Neural cell (in vitro differentiated cells): ENCODE measurements at regions not wholly inside any gene's neighbourhood (a gene's known extent, or its start where the extent isn't known, plus 50 kb on each side); places are given as distances from the start of the nearest gene placed in this dataset.

Experiments
- H2AFZ ChIP-seq: fragments of 200-600, 300-800 bp; sonication (generic), shearing (Covaris generic); 2 replicates; pipeline ENCODE4 v1.6.0; 2014; ENCODE audit warnings: low read depth, mild to moderate bottlenecking, antibody characterized with exemption, low read length, moderate library complexity
- H3F3A ChIP-seq: fragments of 200-600 bp; shearing (Covaris generic); 2 replicates; pipeline ENCODE4 v1.6.1; 2016; ENCODE audit warnings: mild to moderate bottlenecking, moderate library complexity, mixed read lengths, antibody characterized with exemption, low read length; ENCODE audit not compliant: insufficient read depth, poor library complexity, severe bottlenecking
- H3K27ac ChIP-seq: fragments of 200-600, 300-800 bp; sonication (generic), shearing (Covaris generic); 2 replicates; pipeline ENCODE4 v1.5.1; 2014; ENCODE audit warnings: mild to moderate bottlenecking, low read length, moderate library complexity
- H3K27me3 ChIP-seq: fragments of 300-800, 200-600 bp; sonication (generic), shearing (Covaris generic); 2 replicates; pipeline ENCODE4 v1.6.0; 2014; ENCODE audit warnings: mild to moderate bottlenecking, low read depth, low read length, moderate library complexity; ENCODE audit not compliant: insufficient read depth
- H3K36me3 ChIP-seq: fragments of 300-800, 200-600 bp; sonication (generic), shearing (Covaris generic); 2 replicates; pipeline ENCODE4 v1.5.1; 2014; ENCODE audit warnings: mild to moderate bottlenecking, antibody characterized with exemption, low read length, moderate library complexity; ENCODE audit not compliant: insufficient read depth
- H3K4me2 ChIP-seq: fragments of 300-800, 200-600 bp; sonication (generic), shearing (Covaris generic); 2 replicates; pipeline ENCODE4 v1.6.0; 2014; ENCODE audit warnings: mild to moderate bottlenecking, low read length
- H3K4me3 ChIP-seq: fragments of 300-800, 200-600 bp; sonication (generic), shearing (Covaris generic); 2 replicates; pipeline ENCODE4 v1.5.1; 2014; ENCODE audit warnings: mild to moderate bottlenecking, low read length, moderate library complexity
- H3K79me2 ChIP-seq: fragments of 200-600 bp; shearing (Covaris generic); replicated peaks from 2 replicates; pipeline ENCODE4 v1.6.0; 2014; ENCODE audit warnings: mild to moderate bottlenecking, low read length, moderate library complexity; ENCODE audit not compliant: insufficient read depth
- H3K9ac ChIP-seq: fragments of 300-800, 200-600 bp; sonication (generic), shearing (Covaris generic); 2 replicates; pipeline ENCODE4 v1.6.1; 2016; ENCODE audit warnings: mild to moderate bottlenecking, low read length, mixed read lengths
- H3K9me2 ChIP-seq: fragments of 200-600 bp; shearing (Covaris generic); 2 replicates; pipeline ENCODE4 v1.6.1; 2016; ENCODE audit warnings: mild to moderate bottlenecking, low read length, mixed read lengths; ENCODE audit not compliant: insufficient read depth
- H3K9me3 ChIP-seq: fragments of 200-600, 300-800 bp; sonication (generic), shearing (Covaris generic); 2 replicates; pipeline ENCODE4 v1.6.1; 2016; ENCODE audit warnings: mild to moderate bottlenecking, mixed run types, low read length, moderate library complexity, mixed read lengths
- H4K20me1 ChIP-seq: fragments of 200-600 bp; shearing (Covaris generic); 2 replicates; pipeline ENCODE4 v1.6.1; 2016; ENCODE audit warnings: mild to moderate bottlenecking, mixed run types; ENCODE audit not compliant: insufficient read depth
- EP300 ChIP-seq: fragments of 450-650 bp; conservative IDR thresholded peaks from 2 replicates; pipeline ENCODE4 v1.6.1; 2014; ENCODE audit warnings: antibody characterized with exemption, mild to moderate bottlenecking, moderate library complexity; ENCODE audit not compliant: poor library complexity, severe bottlenecking
- EZH2 ChIP-seq: fragments of 200-600, 300-800 bp; shearing (Covaris generic), sonication (generic); IDR thresholded peaks from 2 replicates; pipeline ENCODE4 v1.6.1; 2014; ENCODE audit warnings: antibody characterized with exemption, low read length, borderline replicate concordance, mild to moderate bottlenecking; ENCODE audit not compliant: insufficient read depth, poor library complexity, severe bottlenecking
- MXI1 ChIP-seq: fragments of 450-650 bp; conservative IDR thresholded peaks from 2 replicates; pipeline ENCODE4 v1.6.1; 2014; ENCODE audit warnings: antibody characterized with exemption, mild to moderate bottlenecking; ENCODE audit not compliant: poor library complexity, severe bottlenecking
- POLR2AphosphoS5 ChIP-seq: IDR thresholded peaks from 2 replicates; pipeline ENCODE4 v1.6.1; 2012
- RAD21 ChIP-seq: fragments of 450-650 bp; conservative IDR thresholded peaks from 2 replicates; pipeline ENCODE4 v1.6.1; 2014; ENCODE audit warnings: antibody characterized with exemption, mild to moderate bottlenecking, moderate library complexity
- SMC3 ChIP-seq: fragments of 450-650 bp; conservative IDR thresholded peaks from 2 replicates; pipeline ENCODE4 v1.6.1; 2014; ENCODE audit warnings: antibody characterized with exemption, mild to moderate bottlenecking, moderate library complexity; ENCODE audit not compliant: poor library complexity
- TAF1 ChIP-seq: IDR thresholded peaks from 2 replicates; pipeline ENCODE4 v1.6.1; 2012; ENCODE audit warnings: low read depth
- TF ChIP-seq, protein P1 (sequence below): fragments of 450-650 bp; IDR thresholded peaks from 2 replicates; pipeline ENCODE4 v1.5.1; 2014; ENCODE audit warnings: antibody characterized with exemption, mild to moderate bottlenecking, moderate library complexity; ENCODE audit not compliant: poor library complexity, severe bottlenecking
- TF ChIP-seq, protein P2 (sequence below): IDR thresholded peaks from 2 replicates; pipeline ENCODE4 v1.6.1; 2012; ENCODE audit warnings: borderline replicate concordance

DNA sequence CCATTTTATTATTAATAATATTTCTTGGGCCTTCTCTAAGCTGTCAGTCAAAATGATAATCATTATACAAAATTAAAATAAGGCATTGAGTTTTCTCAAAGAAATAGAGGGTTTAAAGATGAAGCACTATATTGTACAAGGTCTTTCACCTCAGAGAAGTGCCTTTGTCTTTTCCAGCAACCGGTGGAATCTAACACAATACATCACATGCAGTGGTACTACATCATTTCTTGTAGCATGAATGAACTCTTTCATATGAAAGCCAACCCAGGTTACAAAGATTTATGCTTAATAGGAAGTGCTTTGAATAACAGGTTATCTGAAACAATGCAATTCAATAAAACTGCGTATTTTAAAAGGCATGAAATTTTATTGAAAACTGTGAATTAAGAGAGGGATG, 1620.8 kb downstream of the PCDH9 start:
- Histone ChIP-seq H3K27ac (no peak overlapping the region), H2AFZ (no peak overlapping the region), H3K9me3 (no peaks in the 10 kb centered on the region), H3F3A (no peaks in the 10 kb centered on the region), H3K4me2 (no peak overlapping the region), H3K27me3 (no peaks in the 10 kb centered on the region), H3K9ac (no peak overlapping the region), H3K4me3 (no peak overlapping the region), H3K79me2 (no peaks in the 10 kb centered on the region), H3K9me2 (no peaks in the 10 kb centered on the region), H4K20me1 (no peaks in the 10 kb centered on the region), H3K36me3 (no peaks in the 10 kb centered on the region)
- TF ChIP-seq, protein P1, sequence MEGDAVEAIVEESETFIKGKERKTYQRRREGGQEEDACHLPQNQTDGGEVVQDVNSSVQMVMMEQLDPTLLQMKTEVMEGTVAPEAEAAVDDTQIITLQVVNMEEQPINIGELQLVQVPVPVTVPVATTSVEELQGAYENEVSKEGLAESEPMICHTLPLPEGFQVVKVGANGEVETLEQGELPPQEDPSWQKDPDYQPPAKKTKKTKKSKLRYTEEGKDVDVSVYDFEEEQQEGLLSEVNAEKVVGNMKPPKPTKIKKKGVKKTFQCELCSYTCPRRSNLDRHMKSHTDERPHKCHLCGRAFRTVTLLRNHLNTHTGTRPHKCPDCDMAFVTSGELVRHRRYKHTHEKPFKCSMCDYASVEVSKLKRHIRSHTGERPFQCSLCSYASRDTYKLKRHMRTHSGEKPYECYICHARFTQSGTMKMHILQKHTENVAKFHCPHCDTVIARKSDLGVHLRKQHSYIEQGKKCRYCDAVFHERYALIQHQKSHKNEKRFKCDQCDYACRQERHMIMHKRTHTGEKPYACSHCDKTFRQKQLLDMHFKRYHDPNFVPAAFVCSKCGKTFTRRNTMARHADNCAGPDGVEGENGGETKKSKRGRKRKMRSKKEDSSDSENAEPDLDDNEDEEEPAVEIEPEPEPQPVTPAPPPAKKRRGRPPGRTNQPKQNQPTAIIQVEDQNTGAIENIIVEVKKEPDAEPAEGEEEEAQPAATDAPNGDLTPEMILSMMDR, result no peak
- TF ChIP-seq SMC3 (no peak), EZH2 (no peak), MXI1 (no peak), TAF1 (no peak), RAD21 (no peak), EP300 (no peak), POLR2AphosphoS5 (no peak)
- TF ChIP-seq, protein P2, sequence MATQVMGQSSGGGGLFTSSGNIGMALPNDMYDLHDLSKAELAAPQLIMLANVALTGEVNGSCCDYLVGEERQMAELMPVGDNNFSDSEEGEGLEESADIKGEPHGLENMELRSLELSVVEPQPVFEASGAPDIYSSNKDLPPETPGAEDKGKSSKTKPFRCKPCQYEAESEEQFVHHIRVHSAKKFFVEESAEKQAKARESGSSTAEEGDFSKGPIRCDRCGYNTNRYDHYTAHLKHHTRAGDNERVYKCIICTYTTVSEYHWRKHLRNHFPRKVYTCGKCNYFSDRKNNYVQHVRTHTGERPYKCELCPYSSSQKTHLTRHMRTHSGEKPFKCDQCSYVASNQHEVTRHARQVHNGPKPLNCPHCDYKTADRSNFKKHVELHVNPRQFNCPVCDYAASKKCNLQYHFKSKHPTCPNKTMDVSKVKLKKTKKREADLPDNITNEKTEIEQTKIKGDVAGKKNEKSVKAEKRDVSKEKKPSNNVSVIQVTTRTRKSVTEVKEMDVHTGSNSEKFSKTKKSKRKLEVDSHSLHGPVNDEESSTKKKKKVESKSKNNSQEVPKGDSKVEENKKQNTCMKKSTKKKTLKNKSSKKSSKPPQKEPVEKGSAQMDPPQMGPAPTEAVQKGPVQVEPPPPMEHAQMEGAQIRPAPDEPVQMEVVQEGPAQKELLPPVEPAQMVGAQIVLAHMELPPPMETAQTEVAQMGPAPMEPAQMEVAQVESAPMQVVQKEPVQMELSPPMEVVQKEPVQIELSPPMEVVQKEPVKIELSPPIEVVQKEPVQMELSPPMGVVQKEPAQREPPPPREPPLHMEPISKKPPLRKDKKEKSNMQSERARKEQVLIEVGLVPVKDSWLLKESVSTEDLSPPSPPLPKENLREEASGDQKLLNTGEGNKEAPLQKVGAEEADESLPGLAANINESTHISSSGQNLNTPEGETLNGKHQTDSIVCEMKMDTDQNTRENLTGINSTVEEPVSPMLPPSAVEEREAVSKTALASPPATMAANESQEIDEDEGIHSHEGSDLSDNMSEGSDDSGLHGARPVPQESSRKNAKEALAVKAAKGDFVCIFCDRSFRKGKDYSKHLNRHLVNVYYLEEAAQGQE, result no peak

DNA sequence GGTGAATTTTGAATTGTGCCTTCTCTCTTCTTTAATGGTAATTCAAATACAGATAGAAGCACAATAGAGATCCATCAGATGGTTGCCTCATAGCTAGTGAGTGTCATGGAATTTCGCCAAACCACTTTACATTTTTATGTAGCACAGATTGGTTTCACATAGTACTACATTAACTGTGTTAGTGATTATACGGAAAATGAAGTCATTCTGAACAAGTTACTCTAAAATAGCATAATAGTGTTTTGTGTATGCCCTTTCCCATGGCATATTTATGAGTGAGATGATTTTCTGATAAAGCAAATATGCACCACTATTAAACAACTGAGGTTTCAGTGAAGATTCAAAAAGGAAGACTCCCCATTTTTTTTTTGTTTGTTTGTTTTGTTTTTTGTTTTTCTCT, 1623.5 kb downstream of the PCDH9 start:
- no peaks in the 10 kb centered on the region for H3K9me2 ChIP-seq
- no peak overlapping the region for H3K4me2 ChIP-seq
- no peaks in the 10 kb centered on the region for H3K27me3 ChIP-seq
- H3K79me2 ChIP-seq, result no peaks in the 10 kb centered on the region
- H3K36me3 ChIP-seq, result no peaks in the 10 kb centered on the region
- H3K27ac ChIP-seq, result no peak overlapping the region
- no peaks in the 10 kb centered on the region for H3K9me3 ChIP-seq
- H3K4me3 ChIP-seq, result no peak overlapping the region
- H2AFZ ChIP-seq, result no peak overlapping the region
- H3F3A ChIP-seq, result no peaks in the 10 kb centered on the region
- H4K20me1 ChIP-seq, result no peaks in the 10 kb centered on the region
- H3K9ac ChIP-seq, result no peak overlapping the region
- TF ChIP-seq RAD21 (no peak), EP300 (no peak), MXI1 (no peak), EZH2 (no peak), SMC3 (no peak), TAF1 (no peak), POLR2AphosphoS5 (no peak)
- TF ChIP-seq, protein P1, result no peak
- TF ChIP-seq, protein P2, result no peak
